Neural crest cell (in vitro differentiated cells): ENCODE measurements at regions not wholly inside any gene's neighbourhood (a gene's known extent, or its start where the extent isn't known, plus 50 kb on each side); places are given as distances from the start of the nearest gene placed in this dataset.

Experiments
- DNase-seq: peaks from one replicate; pipeline ENCODE4 v3.0.0; 2021; ENCODE audit warnings: low read depth, mixed read lengths, low spot score
- H3K27ac Mint-ChIP-seq: one replicate; pipeline ENCODE4 v1.8.0; 2021; ENCODE audit warnings: mild to moderate bottlenecking, mixed read lengths; ENCODE audit not compliant: unreplicated experiment
- H3K27me3 Mint-ChIP-seq: 2 replicates; pipeline ENCODE4 v1.8.0; 2021; ENCODE audit warnings: low read depth, mild to moderate bottlenecking, mixed read lengths
- H3K36me3 Mint-ChIP-seq: 2 replicates; pipeline ENCODE4 v1.8.0; 2021; ENCODE audit warnings: low read depth, mild to moderate bottlenecking, mixed read lengths
- H3K4me1 Mint-ChIP-seq: 2 replicates; pipeline ENCODE4 v1.8.0; 2021; ENCODE audit warnings: mixed read lengths
- H3K4me3 Mint-ChIP-seq: one replicate; pipeline ENCODE4 v1.8.0; 2021; ENCODE audit warnings: mild to moderate bottlenecking, mixed read lengths
- H3K9me3 Mint-ChIP-seq: 2 replicates; pipeline ENCODE4 v1.8.0; 2021; ENCODE audit warnings: mixed read lengths
- TF ChIP-seq, protein P1 (sequence below): fragments of 200-600 bp; sonication (generic); conservative IDR thresholded peaks from 2 replicates; pipeline ENCODE4 v1.5.0; 2021; ENCODE audit warnings: antibody characterized with exemption, mild to moderate bottlenecking

DNA sequence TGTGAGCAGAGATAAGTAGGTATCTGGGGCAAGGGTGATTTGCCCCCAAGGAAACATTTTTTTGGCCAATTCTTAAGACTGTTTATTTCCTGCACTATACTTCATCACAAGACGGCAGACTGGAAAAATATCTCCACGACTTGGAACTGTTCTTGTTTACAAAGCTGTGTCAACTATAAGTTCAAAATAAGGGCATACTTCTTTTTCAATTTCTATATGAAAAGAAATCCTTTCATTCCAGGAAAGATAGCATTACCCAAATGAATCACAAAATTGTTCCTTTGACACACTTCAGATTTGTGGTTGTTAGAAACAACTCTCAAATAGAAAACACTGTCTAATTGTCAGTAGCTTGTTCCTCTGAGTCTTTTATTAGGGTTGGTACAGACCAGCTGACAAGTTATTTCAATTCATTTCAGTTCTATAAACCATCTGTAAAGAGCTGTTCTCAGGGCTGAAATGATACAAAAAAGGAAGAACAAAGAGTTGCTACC lies 212.9 kb upstream of the PRDM1 start:
- TF ChIP-seq, protein P1, sequence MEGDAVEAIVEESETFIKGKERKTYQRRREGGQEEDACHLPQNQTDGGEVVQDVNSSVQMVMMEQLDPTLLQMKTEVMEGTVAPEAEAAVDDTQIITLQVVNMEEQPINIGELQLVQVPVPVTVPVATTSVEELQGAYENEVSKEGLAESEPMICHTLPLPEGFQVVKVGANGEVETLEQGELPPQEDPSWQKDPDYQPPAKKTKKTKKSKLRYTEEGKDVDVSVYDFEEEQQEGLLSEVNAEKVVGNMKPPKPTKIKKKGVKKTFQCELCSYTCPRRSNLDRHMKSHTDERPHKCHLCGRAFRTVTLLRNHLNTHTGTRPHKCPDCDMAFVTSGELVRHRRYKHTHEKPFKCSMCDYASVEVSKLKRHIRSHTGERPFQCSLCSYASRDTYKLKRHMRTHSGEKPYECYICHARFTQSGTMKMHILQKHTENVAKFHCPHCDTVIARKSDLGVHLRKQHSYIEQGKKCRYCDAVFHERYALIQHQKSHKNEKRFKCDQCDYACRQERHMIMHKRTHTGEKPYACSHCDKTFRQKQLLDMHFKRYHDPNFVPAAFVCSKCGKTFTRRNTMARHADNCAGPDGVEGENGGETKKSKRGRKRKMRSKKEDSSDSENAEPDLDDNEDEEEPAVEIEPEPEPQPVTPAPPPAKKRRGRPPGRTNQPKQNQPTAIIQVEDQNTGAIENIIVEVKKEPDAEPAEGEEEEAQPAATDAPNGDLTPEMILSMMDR: no peak
- Mint-ChIP-seq H3K36me3 (no peaks in the 10 kb centered on the region), H3K27me3 (peaks cover 6% of the 10 kb centered on the region), H3K4me3 (no peak overlapping the region), H3K4me1 (peaks cover 5% of the 10 kb centered on the region), H3K27ac (no peak overlapping the region), H3K9me3 (no peaks in the 10 kb centered on the region)
- no peak for DNase-seq

- TF ChIP-seq, protein P1: no peak
- H3K27ac Mint-ChIP-seq: no peak overlapping the region
Measured at GRCh38 chr6:105872249-105872648, 213.9 kb upstream of the PRDM1 start.

GRCh38 chr6:105871542-105871941 lies 214.6 kb upstream of the PRDM1 start:
- TF ChIP-seq, protein P1: no peak

More at GRCh38 chr6:105872249-105872648, 213.9 kb upstream of the PRDM1 start:
- no peak overlapping the region for H3K4me3 Mint-ChIP-seq
- peaks cover 5% of the 10 kb centered on the region for H3K4me1 Mint-ChIP-seq
- no peaks in the 10 kb centered on the region for H3K36me3 Mint-ChIP-seq
- peaks cover 6% of the 10 kb centered on the region for H3K27me3 Mint-ChIP-seq
- no peak for DNase-seq
- peaks cover under 1% of the 10 kb centered on the region for H3K9me3 Mint-ChIP-seq

DNA sequence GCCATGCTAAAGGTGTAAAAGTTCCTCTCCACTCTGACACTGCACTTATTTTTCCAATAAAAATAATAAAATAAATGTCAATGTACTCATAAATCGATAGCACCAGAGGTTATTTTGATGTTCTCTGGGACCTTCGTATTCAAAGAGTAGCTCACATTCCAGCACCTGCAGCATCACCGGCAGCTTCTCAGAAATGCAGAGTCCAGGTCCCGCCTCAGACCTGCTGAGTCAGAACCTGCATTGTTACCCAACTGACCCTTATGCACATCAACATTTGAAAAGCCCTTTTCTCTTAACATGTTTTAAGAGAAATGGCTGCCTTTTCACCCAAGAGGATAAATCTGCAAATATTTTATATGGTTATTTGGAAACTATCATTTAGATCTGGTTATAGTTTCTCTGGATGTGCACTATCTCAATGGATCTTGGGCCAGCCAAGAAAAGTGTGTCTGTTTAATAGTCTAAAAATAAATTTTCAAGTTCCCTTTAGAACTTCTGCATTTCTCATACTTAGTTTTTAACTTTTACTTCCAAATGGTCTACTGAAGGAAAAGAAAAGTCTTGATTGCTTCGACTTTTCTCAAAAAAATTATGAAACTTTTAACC lies 216.2 kb upstream of the PRDM1 start:
- Mint-ChIP-seq H3K4me1 (peaks cover 5% of the 10 kb centered on the region), H3K9me3 (peaks cover 11% of the 10 kb centered on the region), H3K4me3 (no peak overlapping the region), H3K27me3 (peaks cover 15% of the 10 kb centered on the region), H3K36me3 (no peaks in the 10 kb centered on the region), H3K27ac (no peak overlapping the region)
- no peak for DNase-seq
- TF ChIP-seq, protein P1: no peak

More at GRCh38 chr6:105871542-105871941, 214.6 kb upstream of the PRDM1 start:
- Mint-ChIP-seq H3K9me3 (peaks cover 3% of the 10 kb centered on the region), H3K4me1 (peaks cover 5% of the 10 kb centered on the region), H3K4me3 (no peak overlapping the region), H3K27me3 (peaks cover 6% of the 10 kb centered on the region), H3K27ac (no peak overlapping the region), H3K36me3 (no peaks in the 10 kb centered on the region)
- DNase-seq: no peak

DNA sequence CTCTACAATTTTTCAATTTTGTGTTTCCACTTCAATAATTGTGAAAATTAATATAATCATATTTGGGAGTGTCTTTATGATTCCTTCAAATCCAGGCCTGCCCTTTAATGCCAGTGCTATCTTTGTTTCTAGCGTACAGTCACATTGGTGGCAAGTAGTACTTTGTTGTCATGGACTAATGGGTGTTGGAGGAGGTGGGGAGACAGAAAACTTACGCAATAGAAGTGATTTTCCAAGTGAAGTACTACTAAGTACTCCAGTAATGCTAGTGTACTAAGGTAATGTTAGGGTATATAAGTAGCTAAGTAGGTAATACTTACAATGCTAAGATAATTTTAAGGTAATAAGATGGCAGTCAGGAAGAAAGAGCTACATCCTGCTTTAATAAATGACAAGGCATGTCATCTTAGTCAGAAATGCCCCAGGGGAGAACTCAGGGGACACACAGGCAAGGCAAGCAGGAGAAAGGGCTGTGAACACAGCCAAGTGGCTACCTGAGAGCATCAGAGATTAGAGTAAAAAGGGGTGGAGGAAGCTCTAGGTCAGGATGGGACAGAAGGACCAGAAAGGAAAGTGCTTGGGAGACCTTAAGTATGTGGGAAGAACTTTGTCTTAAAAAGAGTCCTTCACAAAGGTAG lies 217.2 kb upstream of the PRDM1 start:
- Mint-ChIP-seq H3K9me3 (peaks cover 15% of the 10 kb centered on the region), H3K4me1 (peaks cover 5% of the 10 kb centered on the region), H3K4me3 (no peak overlapping the region), H3K27ac (no peak overlapping the region), H3K36me3 (no peaks in the 10 kb centered on the region), H3K27me3 (peaks cover 20% of the 10 kb centered on the region)
- no peak for DNase-seq
- TF ChIP-seq, protein P1: no peak
